ENCODE measurements at regions not wholly inside any gene's neighbourhood (a gene's known extent, or its start where the extent isn't known, plus 50 kb on each side); places are given as distances from the start of the nearest gene placed in this dataset.

GRCh38 chr5:167766957-167767356, 524.5 kb upstream of the WWC1 start:
- intact Hi-C loops (cut with DNase I) = no loop called here

GRCh38 chr5:167767795-167768194, 523.6 kb upstream of the WWC1 start:
- H3K27ac ChIP-seq = no peak overlapping the region
- DNase-seq = no peak
- no peaks in the 10 kb centered on the region for H3K36me3 ChIP-seq (replicated peaks in 1 of 2)
- TF ChIP-seq POLR2A (IDR thresholded peaks at IDR 0.05) = no peak
- TF ChIP-seq CTCF (IDR thresholded peaks at IDR 0.05) = no peak
- no peaks in the 10 kb centered on the region for H3K9me3 ChIP-seq (replicated peaks in 1 of 3)
- intact Hi-C loops (cut with DNase I) = no loop called here
- H3K4me1 ChIP-seq (replicated peaks in 1 of 2) = no peaks in the 10 kb centered on the region
- WGBS, 4 donors = 68 to 74% (median 71%) methylated on average over 4 of the region's 4 CpGs
- no peaks in the 10 kb centered on the region for H3K27me3 ChIP-seq
- no peak overlapping the region for H3K4me3 ChIP-seq

More at GRCh38 chr5:167766957-167767356, 524.5 kb upstream of the WWC1 start:
- 39 to 46% (median 43%) methylated on average over 2 of the region's 2 CpGs for WGBS, 4 donors
- no peaks in the 10 kb centered on the region for H3K36me3 ChIP-seq (replicated peaks in 1 of 2)
- no peaks in the 10 kb centered on the region for H3K27me3 ChIP-seq
- no peak overlapping the region for H3K4me3 ChIP-seq
- no peaks in the 10 kb centered on the region for H3K4me1 ChIP-seq (replicated peaks in 1 of 2)
- DNase-seq = no peak
- no peaks in the 10 kb centered on the region for H3K9me3 ChIP-seq (replicated peaks in 1 of 3)
- TF ChIP-seq CTCF (IDR thresholded peaks at IDR 0.05) (no peak), POLR2A (IDR thresholded peaks at IDR 0.05) (no peak)
- H3K27ac ChIP-seq = no peak overlapping the region

GRCh38 chr5:167769846-167770413, 521.5 kb upstream of the WWC1 start:
- Histone ChIP-seq H3K27ac (no peak overlapping the region), H3K4me3 (no peak overlapping the region), H3K27me3 (no peaks in the 10 kb centered on the region), H3K36me3 (replicated peaks in 1 of 2) (no peaks in the 10 kb centered on the region), H3K9me3 (replicated peaks in 1 of 3) (no peaks in the 10 kb centered on the region), H3K4me1 (replicated peaks in 1 of 2) (no peaks in the 10 kb centered on the region)
- WGBS, 4 donors = 71 to 83% (median 76%) methylated on average over 2 of the region's 2 CpGs
- intact Hi-C loops (cut with DNase I) = no loop called here
- DNase-seq = no peak
- TF ChIP-seq CTCF (IDR thresholded peaks at IDR 0.05) (no peak), POLR2A (IDR thresholded peaks at IDR 0.05) (no peak)

- Histone ChIP-seq H3K27ac (no peak overlapping the region), H3K9me3 (replicated peaks in 1 of 3) (no peaks in the 10 kb centered on the region), H3K4me1 (replicated peaks in 1 of 2) (no peaks in the 10 kb centered on the region), H3K4me3 (no peak overlapping the region), H3K36me3 (replicated peaks in 1 of 2) (no peaks in the 10 kb centered on the region), H3K27me3 (no peaks in the 10 kb centered on the region)
- TF ChIP-seq CTCF (IDR thresholded peaks at IDR 0.05) (no peak), POLR2A (IDR thresholded peaks at IDR 0.05) (no peak)
- WGBS, 4 donors = 65 to 78% (median 71%) methylated on average over 5 of the region's 5 CpGs
- no peak for DNase-seq
- intact Hi-C loops (cut with DNase I) = no loop called here
Measured at GRCh38 chr5:167770461-167770860, 521.0 kb upstream of the WWC1 start.
